ENCODE measurements at regions not wholly inside any gene's neighbourhood (a gene's known extent, or its start where the extent isn't known, plus 50 kb on each side); places are given as distances from the start of the nearest gene placed in this dataset.

DNA sequence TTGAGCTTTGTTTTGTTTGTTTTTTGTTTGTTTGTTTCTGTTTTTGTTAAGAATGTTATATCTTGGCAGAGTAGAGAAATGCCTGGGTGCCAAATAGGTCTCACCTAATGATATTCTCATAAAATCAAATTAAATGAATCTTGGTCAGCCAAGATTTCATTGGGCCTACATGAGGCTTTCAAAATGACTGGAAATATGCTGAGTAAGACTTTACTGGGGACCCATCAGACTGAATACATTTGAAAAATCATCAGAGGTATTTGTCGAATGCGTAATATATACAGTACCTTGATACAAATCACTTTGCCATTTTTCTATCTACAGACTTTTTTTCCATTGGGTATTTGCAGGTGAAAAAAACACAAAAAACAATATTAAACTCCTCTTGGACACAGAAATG is 480.8 kb downstream of the CDH2 start:
- TF ChIP-seq CTCF (IDR thresholded peaks at IDR 0.05) = no peak
- no peak for TF ChIP-seq EZH2phosphoT487 (IDR thresholded peaks at IDR 0.05)
- TF ChIP-seq EZH2 (IDR thresholded peaks at IDR 0.05) = no peak
